Endothelial cell of umbilical vein (primary cell): ENCODE measurements at regions not wholly inside any gene's neighbourhood (a gene's known extent, or its start where the extent isn't known, plus 50 kb on each side); places are given as distances from the start of the nearest gene placed in this dataset.

ENCODE experiments used
- BruUV-seq: library from RNA; stranded (reverse); fragments of 400-500 nt; replicated peaks from 2 replicates; lab custom pipeline; 2021; lab: Mats Ljungman, UMichigan
- CTCF ChIA-PET: fragments of 300-600, 350-600 bp; sonication (Branson Sonifier 250); formaldehyde crosslinking; loops from one replicate; lab custom pipeline; 2021; ENCODE audit warnings: antibody characterized with exemption, inconsistent platforms; lab: Charles Lee
- POLR2A ChIA-PET: fragments of 300-600, 350-600 bp; sonication (Branson Sonifier 250); formaldehyde crosslinking; loops from one replicate; lab custom pipeline; 2021; ENCODE audit warnings: antibody characterized with exemption, inconsistent platforms; lab: Charles Lee
- DNase-seq: peaks from one replicate; pipeline ENCODE4 v3.0.0-alpha.2; 2011; ENCODE audit warnings: low read depth, low spot score
- FAIRE-seq: peaks from 2 replicates; lab custom pipeline; 2011; peaks lifted over from hg19 to GRCh38; lab: Jason Lieb, UNC
- H2AFZ ChIP-seq: 2 replicates; pipeline ENCODE4 v1.6.0; 2012; ENCODE audit warnings: low read depth, low read length, control low read depth, inconsistent platforms
- H3K27ac ChIP-seq: 2 replicates; pipeline ENCODE4 v1.5.1; 2011; ENCODE audit warnings: low read depth, mild to moderate bottlenecking, control low read depth, low read length, moderate library complexity; ENCODE audit not compliant: insufficient read depth
- H3K27me3 ChIP-seq, 2 experiments: 2 replicates each; pipeline versions ENCODE4 v1.6.0 to v1.6.1; 2011; ENCODE audit warnings: low read length in 2 of 2, mixed read lengths in 1 of 2; ENCODE audit not compliant: control insufficient read depth in 2 of 2, insufficient read depth in 2 of 2
- H3K36me3 ChIP-seq, 2 experiments: 2 replicates in 1 of 2; 3 replicates in 1 of 2; pipeline ENCODE4 v1.5.1; 2011; ENCODE audit warnings: low read length in 2 of 2, mild to moderate bottlenecking in 1 of 2, moderate library complexity in 1 of 2; ENCODE audit not compliant: control insufficient read depth in 2 of 2, insufficient read depth in 2 of 2; ENCODE audit errors: extremely low read depth in 1 of 2
- H3K4me1 ChIP-seq: 3 replicates; pipeline ENCODE4 v1.5.1; 2011; ENCODE audit warnings: mild to moderate bottlenecking, low read length; ENCODE audit not compliant: control insufficient read depth, insufficient read depth; ENCODE audit errors: extremely low read depth
- H3K4me2 ChIP-seq: 2 replicates; pipeline ENCODE4 v1.6.1; 2011; ENCODE audit warnings: low read length, control low read depth, mixed read lengths; ENCODE audit not compliant: insufficient read depth
- H3K4me3 ChIP-seq, 3 experiments: fragments of 200-600 bp in 1 of 3; sonication (generic), shearing (Covaris generic) in 1 of 3; replicated peaks in 1 of 3; 2 replicates each; pipeline ENCODE4 v1.5.1; 2011 to 2016; ENCODE audit warnings: control low read depth in 3 of 3, low read length in 3 of 3, mild to moderate bottlenecking in 2 of 3, inconsistent platforms in 1 of 3, low read depth in 1 of 3, moderate library complexity in 1 of 3; ENCODE audit not compliant: insufficient read depth in 1 of 3
- H3K79me2 ChIP-seq: 2 replicates; pipeline ENCODE4 v1.6.0; 2012; ENCODE audit warnings: low read length, inconsistent platforms; ENCODE audit not compliant: control insufficient read depth, insufficient read depth
- H3K9ac ChIP-seq: replicated peaks from 2 replicates; pipeline ENCODE3; 2011; ENCODE audit warnings: low read length, control low read depth; ENCODE audit not compliant: insufficient read depth; ENCODE audit errors: extremely low read depth
- H3K9me1 ChIP-seq: replicated peaks from 3 replicates; pipeline ENCODE4 v1.6.0; 2011; ENCODE audit warnings: mild to moderate bottlenecking, low read length; ENCODE audit not compliant: control insufficient read depth, insufficient read depth; ENCODE audit errors: extremely low read depth
- H3K9me3 ChIP-seq: replicated peaks from 2 replicates; pipeline ENCODE4 v1.5.1; 2012; ENCODE audit warnings: low read length, inconsistent platforms; ENCODE audit not compliant: control insufficient read depth, insufficient read depth
- H4K20me1 ChIP-seq: replicated peaks from 2 replicates; pipeline ENCODE3; 2011; ENCODE audit warnings: mild to moderate bottlenecking, low read length; ENCODE audit not compliant: control insufficient read depth, insufficient read depth; ENCODE audit errors: extremely low read depth
- CTCF ChIP-seq, 2 donors: IDR thresholded peaks; 1 replicate in 1 of 2; 2 replicates in 1 of 2; pipeline ENCODE4 v1.5.1; 2011; ENCODE audit warnings: low read length in 2 of 2, mild to moderate bottlenecking in 2 of 2, moderate library complexity in 2 of 2, control low read depth in 1 of 2, inconsistent platforms in 1 of 2, low read depth in 1 of 2; ENCODE audit not compliant: insufficient read depth in 1 of 2; ENCODE audit errors: extremely low read depth in 1 of 2
- EZH2 ChIP-seq: IDR thresholded peaks from 2 replicates; pipeline ENCODE4 v1.6.1; 2012; ENCODE audit warnings: borderline replicate concordance, low read depth, mild to moderate bottlenecking, moderate library complexity, low read length, inconsistent platforms; ENCODE audit not compliant: severe bottlenecking
- FOS ChIP-seq: IDR thresholded peaks from 2 replicates; pipeline ENCODE4 v1.6.1; 2011; ENCODE audit warnings: mild to moderate bottlenecking, low read length, moderate library complexity, borderline replicate concordance; ENCODE audit not compliant: insufficient read depth
- GATA2 ChIP-seq: IDR thresholded peaks from 2 replicates; pipeline ENCODE4 v1.7.0; 2011; ENCODE audit warnings: low read depth, mild to moderate bottlenecking, moderate library complexity, mixed read lengths, low read length; ENCODE audit not compliant: insufficient read length, insufficient read depth
- JUN ChIP-seq: IDR thresholded peaks from 2 replicates; pipeline ENCODE4 v1.6.1; 2011; ENCODE audit warnings: borderline replicate concordance, low read depth; ENCODE audit not compliant: insufficient read length, insufficient read depth
- MAX ChIP-seq: IDR thresholded peaks from 2 replicates; pipeline ENCODE4 v1.6.1; 2011; ENCODE audit not compliant: insufficient read depth, insufficient read length
- MYC ChIP-seq: IDR thresholded peaks from one replicate; pipeline ENCODE4 v1.6.1; 2011; ENCODE audit warnings: mild to moderate bottlenecking, low read depth, low read length
- POLR2A ChIP-seq: IDR thresholded peaks from 2 replicates; pipeline ENCODE4 v1.6.1; 2012; ENCODE audit warnings: low read depth, mild to moderate bottlenecking, control low read depth, low read length
- POLR2AphosphoS5 ChIP-seq: IDR thresholded peaks from 2 replicates; pipeline ENCODE4 v1.6.1; 2012; ENCODE audit warnings: low read depth, mild to moderate bottlenecking, control low read depth, low read length, moderate library complexity; ENCODE audit not compliant: insufficient read depth
- dilution Hi-C: fragments of 300-500 bp; cut with MboI; formaldehyde crosslinking; loops from one replicate; pipeline ENCODE4 v1.15.0; 2019; ENCODE audit warnings: low sequenced_read_pairs; ENCODE audit not compliant: extremely low pct_ligation_motif_present
- intact Hi-C: fragments of 100-400 bp; cut with micrococcal nuclease; formaldehyde crosslinking; loops from one replicate; pipeline ENCODE4 v1.10.0; 2022

DNA sequence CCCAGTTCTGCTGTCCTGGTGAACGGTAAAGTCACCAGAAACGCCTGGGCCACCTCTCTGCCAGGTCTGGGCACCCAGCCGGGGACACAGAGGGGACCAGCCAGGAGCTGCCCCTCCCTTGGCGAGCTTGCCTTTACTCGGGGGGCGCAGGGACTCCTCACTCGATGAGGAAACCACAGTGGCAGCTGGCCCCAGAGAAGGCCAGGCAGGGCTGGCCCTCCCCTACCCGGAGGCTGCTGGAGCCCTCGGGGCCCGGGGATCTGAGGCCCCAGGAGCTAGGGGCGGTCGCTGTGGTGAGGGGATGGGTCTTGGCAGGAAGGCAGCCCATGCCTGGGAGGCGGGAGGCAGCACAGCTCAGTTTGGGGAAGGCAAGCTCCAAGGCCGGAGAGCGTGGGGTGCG, 80.4 kb upstream of the SLCO4A1 start:
- POLR2A ChIA-PET, result no interaction called here
- no peaks in the 10 kb centered on the region for H3K79me2 ChIP-seq

More for the DNA sequence above, 80.4 kb upstream of the SLCO4A1 start:
- TF ChIP-seq EZH2, result no peak
- no peak for TF ChIP-seq MYC
- TF ChIP-seq CTCF (IDR thresholded peaks at IDR 0.05; ENCODE audit: extremely low read depth in 1 of 2, insufficient read depth in 1 of 2, low read depth in 1 of 2, low read length in 2 of 2), result no peak
- TF ChIP-seq POLR2A, result no peak
- no peak for TF ChIP-seq POLR2AphosphoS5
- TF ChIP-seq GATA2, result no peak
- no peak for TF ChIP-seq FOS
- TF ChIP-seq JUN, result no peak
- no peak for TF ChIP-seq MAX
- intact Hi-C loops, result no loop called here
- no peak overlapping the region for H3K9ac ChIP-seq
- H3K4me3 ChIP-seq, result no peak overlapping the region
- dilution Hi-C loops, result no loop called here
- CTCF ChIA-PET, result interaction anchor here (1.3 kb wide), 1 partner anchor 55 kb away, joined by 5 read pairs; no protein-coding TSS in a partner anchor
- H3K36me3 ChIP-seq, result no peaks in the 10 kb centered on the region
- H3K9me1 ChIP-seq, result no peaks in the 10 kb centered on the region
- no peaks in the 10 kb centered on the region for H3K27me3 ChIP-seq
- DNase-seq (no peak), FAIRE-seq (no peak)
- H3K4me2 ChIP-seq, result no peak overlapping the region
- no peak overlapping the region for H3K27ac ChIP-seq
- H4K20me1 ChIP-seq, result no peaks in the 10 kb centered on the region
- BruUV-seq, result no TSS peak
- H3K4me1 ChIP-seq, result no peaks in the 10 kb centered on the region
- H2AFZ ChIP-seq, result no peak overlapping the region
- no peaks in the 10 kb centered on the region for H3K9me3 ChIP-seq
